GM18517 (cell line): ENCODE measurements at regions not wholly inside any gene's neighbourhood (a gene's known extent, or its start where the extent isn't known, plus 50 kb on each side); places are given as distances from the start of the nearest gene placed in this dataset.

Experiments used
- ATAC-seq: cut with Tn5 transposase; IDR thresholded peaks from one replicate; pipeline ENCODE4 v1.9.1; 2021; ENCODE audit warnings: mild to moderate bottlenecking, moderate library complexity; ENCODE audit not compliant: unreplicated experiment

DNA sequence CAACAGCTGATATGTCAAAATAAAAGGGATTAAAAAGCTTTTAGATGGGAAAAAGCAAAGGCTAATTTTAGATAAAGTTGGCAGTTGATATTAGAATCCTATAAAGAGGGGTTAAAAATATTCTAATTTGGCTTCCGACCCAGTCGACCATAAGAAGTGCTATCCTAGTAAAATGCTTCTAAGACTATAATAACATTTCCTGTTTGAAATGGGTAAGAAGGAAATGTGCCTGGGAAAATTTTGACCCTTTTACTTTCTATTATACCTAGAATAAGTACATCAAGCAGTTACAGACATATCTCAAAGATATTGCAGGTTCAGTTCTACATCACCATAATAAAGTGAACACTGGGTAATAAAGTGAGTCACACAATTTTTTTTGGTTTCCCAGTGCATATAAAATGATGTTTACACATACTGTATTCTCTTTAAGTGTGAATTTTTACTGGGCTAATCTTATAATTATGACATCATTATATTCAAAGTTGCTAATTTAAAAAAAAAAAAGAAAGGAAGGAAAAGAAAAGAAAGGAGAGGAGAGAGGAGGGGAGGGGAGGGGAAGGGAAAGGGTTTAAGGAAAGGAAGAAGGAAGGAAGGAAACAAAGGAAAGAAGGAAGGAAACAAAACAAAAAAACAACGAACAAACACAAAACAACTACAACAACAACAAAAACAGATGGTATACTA lies 308.2 kb upstream of the NR5A2 start:
- ATAC-seq, result no peak

DNA sequence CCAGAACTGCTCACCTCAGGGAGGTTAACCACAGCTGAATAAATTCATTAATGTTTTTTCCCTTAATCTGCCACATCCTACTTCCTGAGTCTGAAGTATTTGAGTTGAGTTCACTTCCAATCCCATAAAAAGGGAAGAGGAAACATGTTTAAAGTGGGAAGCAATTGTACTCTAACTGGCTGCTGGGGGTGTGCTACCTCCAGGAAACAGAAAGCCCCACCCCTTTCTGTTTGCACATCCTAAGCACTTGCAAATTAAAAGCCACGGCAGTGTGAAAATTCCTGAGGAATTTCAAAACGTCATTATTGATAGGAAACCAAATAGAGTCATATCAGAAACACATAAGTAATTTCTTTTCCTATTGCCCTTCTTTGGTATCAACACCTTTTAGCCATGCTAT lies 307.0 kb upstream of the NR5A2 start:
- ATAC-seq, result no peak

DNA sequence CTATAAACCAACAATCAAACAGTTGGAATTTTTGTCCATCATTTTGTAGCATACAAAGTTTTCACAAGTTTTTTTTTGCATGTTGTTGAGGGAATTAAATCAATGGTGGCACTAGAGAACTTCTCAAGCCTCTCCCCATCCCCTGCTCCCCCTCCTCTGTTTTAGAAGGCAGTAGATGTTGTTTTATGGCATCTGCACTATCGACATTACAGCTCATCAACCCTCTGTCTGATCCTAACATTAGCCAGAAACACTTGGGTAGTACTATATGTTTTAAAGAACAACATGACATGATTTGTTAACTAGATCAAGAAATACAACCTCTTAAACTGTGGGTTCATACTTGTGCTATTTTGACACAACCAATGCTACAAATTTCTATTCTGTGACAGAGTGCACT lies 306.5 kb upstream of the NR5A2 start:
- ATAC-seq, result no peak

DNA sequence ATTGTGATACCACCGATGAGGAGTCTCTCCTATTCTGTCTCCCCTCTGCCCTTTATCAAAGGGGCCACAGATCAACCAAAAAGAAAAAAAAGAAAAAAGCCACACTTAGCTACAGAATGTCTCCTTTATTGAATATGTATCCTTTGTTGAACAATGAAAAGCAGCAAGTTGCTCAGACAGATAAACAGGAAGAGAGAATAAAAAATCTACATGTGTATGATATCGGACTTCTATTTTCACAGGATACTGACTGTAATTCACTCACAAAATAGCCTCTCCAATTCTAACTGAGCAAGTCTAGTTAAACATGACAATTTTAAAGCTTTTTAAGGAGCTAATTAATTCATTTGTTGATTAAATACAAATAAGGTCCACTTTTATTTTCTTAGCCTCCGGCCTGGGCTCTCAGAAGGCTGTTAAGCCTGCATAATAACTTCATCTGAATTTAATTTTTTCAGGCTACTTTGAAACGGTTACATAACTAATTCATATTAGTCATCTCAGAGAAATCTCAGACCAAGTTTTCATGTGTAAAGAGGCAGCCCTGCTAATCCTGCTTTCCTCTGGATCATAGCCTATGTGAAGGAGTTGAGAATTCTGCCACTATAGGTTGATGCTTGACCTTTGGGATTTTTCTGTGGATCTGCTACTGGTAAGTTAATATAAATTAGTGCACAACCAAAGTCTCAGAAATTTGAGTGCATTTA lies 304.1 kb upstream of the NR5A2 start:
- no peak for ATAC-seq

DNA sequence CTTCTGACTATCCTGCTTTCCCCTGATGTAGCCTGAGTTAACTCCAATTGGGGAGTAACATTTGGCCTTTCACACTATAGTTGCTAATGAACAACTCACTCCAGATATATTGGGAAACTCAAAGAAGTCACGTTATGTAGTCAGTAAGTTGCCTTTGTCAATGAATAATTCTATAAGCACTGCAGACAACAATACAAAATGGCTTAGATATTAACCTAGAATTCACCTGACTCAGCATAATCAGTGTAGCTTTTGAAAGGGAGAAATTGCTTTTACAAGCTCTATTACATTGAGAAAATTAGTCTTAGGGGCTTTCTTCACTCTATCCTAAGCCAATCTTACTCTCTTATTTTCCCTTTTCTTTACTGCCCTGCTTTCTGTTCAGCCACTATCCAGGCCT lies 303.5 kb upstream of the NR5A2 start:
- ATAC-seq, result no peak

DNA sequence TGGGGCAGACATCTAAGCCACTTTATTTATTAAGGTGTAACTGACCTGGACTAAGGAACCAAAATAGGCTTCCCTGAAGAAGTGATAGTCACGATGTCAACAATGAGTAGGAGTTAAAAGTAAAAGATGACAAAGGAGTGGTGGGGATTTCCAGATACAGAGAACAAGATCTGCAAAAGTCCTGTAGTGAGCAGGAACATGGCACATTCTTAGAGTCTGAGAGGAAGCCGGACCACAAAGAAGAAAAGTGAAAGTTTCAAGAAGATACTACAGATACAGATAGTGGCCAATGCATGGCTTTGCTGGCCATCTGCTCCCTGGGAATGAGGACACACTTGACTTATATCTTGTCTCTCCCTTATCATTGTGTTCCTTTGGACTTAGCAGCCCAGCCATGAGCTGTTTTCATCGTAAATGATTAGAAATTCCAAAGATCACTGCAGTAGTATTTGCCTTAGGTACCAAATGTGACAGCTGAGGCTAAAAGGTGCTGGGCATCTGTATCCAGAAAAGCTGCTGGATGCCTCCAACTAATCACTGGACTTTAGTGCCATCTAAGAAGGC lies 302.4 kb upstream of the NR5A2 start:
- ATAC-seq, result peak; percentile 73

DNA sequence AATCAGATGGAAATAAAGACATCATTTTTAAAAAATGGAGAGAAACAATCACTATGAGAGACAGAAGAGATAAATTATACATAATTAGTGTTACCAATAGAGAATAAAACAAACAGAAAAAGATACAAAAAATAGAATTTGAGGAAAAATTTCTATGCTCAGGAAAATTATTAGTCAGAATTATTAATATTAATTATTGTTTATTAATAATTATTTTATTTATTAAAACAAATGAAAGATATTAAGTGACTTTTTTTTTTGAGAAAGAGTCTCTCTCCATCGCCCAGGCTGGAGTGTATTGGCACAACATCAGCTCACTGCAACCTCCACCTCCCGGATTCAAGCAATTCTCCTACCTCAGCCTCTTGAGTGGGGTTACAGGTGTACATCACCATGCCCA lies 299.8 kb upstream of the NR5A2 start:
- no peak for ATAC-seq

DNA sequence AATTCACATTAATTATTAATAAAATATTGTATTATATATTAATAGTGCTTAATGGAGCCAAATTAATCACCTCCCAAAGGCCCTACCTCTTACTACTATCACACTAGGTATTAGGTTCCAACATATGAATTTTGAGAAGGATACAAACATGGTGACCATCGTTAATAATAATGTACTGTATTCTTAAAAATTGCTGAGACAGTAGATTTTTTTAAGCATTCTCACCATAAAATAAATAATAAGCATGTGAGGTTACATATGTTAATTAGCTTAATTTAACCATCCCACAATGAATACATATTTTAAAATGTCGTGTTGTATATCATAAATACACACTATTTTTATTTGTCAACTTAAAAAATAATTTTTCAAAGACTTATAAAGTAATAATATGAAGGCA lies 299.2 kb upstream of the NR5A2 start:
- ATAC-seq, result no peak

DNA sequence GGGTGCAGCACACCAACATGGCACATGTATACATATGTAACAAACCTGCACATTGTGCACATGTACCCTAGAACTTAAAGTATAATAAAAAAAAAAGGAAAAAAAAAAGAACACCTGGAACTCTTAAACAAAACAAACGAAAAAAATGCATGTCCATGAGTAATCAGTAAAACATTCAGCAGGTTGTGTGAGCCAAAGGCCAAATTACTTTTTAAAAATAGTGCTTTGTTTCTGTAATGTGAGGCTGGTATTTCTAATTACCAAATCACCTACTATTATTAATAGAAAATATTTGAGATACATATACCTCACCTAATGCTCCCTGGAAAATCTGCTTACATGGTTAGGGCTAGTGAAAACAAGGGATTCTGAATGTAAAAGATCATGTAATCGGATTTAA lies 294.4 kb upstream of the NR5A2 start:
- no peak for ATAC-seq

DNA sequence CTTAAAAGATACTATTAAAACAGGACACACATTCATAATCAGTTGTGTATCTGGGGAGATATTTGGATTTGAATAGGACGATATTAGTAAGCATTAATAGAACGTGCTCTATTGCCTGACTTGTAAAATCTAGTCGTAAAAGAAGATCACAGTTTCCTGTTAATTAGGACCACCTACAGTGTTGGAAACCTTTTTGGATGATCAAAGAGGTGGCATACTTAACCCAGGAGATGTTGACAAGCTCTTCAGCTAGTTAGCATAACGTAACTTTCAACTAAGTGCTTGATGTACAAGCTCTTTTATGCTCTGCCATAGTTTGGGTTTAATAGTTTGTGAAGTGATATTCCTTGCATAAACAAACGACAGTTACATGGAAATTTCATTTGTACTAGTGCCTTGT lies 293.3 kb upstream of the NR5A2 start:
- no peak for ATAC-seq

DNA sequence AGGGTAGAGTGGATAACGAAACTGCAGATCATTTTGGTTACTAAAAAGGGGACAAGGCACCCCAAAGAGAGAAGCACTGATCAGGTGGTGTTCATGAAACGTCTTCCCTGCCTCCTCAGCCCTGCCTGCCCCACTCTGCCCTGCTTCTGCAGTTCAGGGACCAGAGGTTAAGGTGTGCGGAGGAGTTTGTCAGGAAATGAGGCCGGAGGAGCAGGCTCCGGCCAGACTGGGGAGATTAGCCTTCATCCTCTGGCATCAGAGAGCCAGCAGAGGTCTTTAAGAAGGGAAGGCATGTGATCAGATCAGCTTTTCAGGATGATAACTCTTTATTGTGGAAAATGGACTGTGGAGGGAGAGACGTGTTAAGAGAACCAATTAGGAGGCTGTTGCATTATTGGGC lies 291.9 kb upstream of the NR5A2 start:
- ATAC-seq, result no peak

DNA sequence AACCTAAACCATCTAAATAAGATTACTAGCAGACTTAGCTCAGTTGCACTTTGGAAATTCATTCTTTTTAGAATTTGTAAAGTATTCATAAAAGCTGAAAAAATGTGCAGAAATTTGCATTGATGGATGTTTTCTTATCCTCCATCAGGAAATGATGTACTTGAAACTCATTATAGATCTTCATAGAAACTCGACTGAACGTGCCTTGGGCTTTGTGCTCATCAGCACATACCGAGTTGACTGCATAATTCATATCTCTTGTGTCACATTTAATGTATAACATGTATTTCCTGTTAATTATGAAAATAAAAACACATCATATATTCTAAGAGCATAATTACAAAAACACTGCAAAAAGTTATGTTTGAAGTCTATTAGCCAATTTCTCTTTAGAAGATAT lies 290.9 kb upstream of the NR5A2 start:
- ATAC-seq, result no peak

DNA sequence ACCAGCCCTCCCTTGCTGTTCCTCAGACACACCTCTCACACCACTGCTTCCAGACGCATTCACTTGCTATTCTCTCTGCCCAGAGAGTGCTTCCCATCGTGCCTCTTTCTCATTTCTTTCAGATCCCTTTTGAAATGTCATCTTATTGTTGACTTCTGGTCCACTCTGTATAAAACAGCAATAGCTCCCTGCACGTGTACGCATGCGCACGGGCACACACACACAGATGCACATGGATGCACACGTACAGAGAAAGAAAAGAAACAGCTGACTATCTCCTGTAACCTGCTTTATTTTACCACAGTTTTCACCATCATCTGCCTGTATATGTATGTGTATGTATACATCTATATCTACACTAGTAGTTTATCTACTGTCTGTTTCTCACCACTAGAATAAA lies 285.9 kb upstream of the NR5A2 start:
- ATAC-seq, result no peak

DNA sequence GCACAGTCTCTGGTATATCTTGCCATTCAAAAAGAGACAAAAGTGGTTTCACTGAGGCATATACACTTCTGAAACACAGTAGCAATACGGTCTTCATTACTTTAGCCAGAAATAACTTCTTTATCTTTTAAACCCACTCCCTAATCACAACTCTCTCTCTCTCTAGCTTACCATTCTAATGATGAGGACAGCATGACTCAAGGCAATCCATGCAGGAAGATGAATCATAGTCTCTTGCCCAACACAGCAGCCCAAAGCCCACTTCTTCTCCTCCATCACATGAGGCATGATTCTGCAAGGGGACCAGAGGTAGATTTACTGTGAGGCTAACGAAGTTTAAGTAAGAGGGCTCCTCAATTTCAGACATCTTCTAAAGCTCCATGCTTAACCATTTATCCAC lies 285.0 kb upstream of the NR5A2 start:
- no peak for ATAC-seq

DNA sequence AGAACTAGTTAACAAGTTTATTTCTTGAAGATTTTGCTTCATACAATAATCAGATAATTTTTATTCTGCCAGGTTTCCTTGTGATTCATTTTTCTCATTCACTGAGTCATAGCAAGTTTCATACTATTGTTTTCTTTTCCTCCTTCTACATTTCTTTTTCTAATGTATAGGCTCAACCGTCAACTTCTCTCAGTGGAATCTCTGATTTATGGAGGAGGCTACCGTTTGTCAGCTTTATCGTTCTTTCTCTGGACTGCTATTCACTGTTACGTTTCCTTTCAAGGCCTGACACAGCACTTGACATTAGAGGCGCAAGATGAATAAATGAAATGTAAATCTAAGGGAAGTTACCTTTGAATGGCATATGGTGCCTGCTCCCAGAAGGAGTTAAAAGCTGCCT lies 284.3 kb upstream of the NR5A2 start:
- ATAC-seq, result no peak

DNA sequence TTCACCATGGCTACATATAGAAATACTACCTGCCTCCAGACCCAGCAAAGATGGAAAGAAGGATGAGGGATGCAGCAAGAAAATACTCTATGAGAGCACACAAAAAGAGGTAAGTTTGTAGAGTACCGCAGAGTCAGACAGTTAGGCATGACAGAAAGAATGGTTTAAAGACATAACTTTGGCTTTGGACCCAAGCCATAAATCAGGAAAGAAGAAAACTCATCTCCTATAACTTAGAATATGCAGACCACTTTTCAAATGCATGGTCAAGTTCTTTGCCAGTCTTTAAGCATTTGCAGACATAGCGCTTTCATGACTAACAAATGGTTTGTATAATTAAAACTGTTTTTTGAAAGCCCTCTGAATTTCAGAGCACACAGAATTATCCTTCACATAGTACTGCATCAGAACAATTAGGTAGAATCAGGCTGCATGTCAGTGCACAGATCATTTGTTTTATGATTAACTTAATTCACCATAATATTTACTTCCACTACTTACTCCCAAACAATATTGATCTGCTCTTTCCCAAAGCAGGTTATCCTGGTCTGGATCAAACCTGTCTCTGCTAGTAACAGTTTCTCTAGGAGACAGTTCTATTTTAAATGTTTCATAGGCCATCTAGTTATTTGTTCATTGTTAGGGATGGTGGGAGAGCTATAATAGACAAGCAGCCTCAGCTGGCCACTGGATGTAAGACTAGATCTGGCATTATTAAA lies 280.7 kb upstream of the NR5A2 start:
- no peak for ATAC-seq

DNA sequence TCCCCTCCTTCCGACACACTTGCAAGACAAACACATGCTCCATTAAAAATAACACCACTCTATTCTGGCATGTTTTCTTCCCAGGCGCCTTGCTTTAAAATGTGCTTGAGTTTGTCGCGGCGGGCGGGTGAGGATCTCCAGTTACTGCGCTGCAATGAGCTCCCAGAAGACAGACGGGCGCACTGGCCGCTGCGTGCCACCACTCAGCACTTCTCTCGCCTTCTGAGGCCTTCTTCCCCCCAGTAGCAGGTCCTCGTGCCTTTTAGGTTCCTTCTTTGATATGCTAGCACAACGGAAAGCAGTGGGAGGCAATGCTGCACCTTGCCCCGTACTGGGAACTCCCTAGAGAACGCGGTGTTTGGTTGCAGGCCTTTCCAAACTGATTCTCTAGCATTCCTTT lies 279.5 kb upstream of the NR5A2 start:
- no peak for ATAC-seq

DNA sequence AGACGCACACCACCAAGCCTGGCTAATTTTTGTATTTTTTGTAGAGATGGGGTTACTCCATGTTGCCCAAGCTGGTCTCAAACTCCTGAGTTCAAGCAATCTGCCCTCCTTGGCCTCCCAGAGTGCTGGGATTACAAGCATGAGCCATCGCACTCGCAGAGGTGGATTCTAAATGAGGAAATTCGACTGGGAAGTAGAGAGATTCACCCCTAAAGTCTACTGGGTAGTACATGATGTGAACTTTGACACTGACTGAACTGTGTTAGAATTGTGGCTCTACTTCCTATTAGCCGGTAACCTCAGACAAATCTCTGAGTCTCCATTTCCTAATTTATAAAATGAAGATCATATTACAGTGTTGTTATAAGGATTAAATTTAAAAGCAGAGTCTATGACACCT lies 276.0 kb upstream of the NR5A2 start:
- no peak for ATAC-seq

DNA sequence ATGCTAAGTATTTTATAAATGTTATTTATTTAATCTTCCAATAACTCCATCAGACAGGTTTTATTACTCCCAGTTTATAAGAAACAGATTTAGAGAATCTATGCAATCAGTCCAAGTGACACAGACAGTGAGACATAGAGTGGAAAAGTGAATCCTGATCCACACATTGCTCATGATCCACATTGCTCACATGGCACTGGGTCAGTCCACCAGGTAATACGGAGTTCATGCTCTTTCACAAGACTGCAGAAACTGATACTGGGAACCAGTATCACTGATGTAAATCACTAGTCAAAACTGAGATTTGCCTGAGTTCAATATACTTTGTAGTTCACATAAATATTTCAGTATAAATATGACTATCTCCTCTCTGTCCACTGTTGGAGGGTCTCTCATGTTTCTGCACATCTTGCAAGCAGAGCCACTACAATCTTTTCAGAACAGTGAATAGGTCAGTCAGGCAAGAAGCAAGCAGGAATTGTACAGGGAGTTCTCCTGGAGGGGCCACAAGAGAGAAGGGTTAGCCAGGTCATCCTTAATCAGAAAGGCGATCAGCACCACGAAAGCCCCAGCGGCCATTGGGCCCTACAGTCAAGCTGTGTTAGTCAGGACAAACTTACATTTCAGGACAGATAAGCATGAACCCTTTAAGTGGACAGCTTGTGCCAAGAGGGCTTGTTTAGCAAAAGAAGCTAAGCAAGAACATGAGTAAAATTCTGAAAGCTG lies 275.4 kb upstream of the NR5A2 start:
- ATAC-seq, result no peak

DNA sequence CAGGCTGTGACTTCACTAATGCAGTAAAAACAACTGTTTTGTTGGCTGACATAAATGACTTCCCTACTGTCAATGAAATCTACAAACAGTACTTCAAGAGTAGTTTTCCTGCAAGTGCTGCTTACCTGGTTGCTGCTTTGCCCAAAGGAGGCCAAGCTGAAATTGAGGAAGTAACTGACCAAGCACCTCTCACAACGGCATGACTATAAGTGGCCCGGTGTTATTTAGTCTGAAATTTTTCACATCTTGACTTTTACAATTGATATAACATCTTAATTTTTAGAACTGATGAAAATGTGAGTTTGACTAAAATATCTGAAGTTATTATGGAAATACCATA lies 274.9 kb upstream of the NR5A2 start:
- no peak for ATAC-seq

DNA sequence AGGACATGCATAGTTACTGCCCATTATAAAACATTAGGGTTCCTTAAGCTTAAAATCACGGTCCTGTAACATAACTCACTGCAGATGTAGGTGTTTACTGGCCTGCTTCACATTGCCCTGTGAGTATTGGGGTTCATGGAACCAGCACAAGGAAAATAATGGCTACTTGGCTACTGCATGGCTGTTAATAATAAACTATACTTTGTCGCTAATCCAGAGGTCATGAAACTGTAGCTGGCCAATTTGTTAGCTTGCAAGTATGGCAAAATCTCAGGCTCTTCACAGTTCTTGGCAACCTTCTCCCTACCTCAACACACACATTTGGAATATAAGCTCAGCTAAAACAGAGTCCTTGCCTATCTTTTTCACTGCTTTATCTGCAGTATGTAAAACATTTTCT lies 274.0 kb upstream of the NR5A2 start:
- ATAC-seq, result no peak
